Testis (tissue), 2 donors: ENCODE measurements at regions not wholly inside any gene's neighbourhood (a gene's known extent, or its start where the extent isn't known, plus 50 kb on each side); places are given as distances from the start of the nearest gene placed in this dataset.

Experiments used
- DNase-seq: peaks from one replicate; pipeline ENCODE4 v3.0.0-alpha.2; 2019
- H3K27ac ChIP-seq, 2 donors: fragments of 200-600 bp; sonication (generic); one replicate each; pipeline ENCODE4 v1.5.1; 2019
- H3K27me3 ChIP-seq: fragments of 200-600 bp; sonication (generic); one replicate; pipeline ENCODE4 v1.5.1; 2019
- H3K36me3 ChIP-seq: fragments of 200-600 bp; sonication (generic); one replicate; pipeline ENCODE4 v1.5.1; 2017; ENCODE audit warnings: low read depth; ENCODE audit errors: missing control alignments
- H3K4me1 ChIP-seq: fragments of 200-600 bp; sonication (generic); one replicate; pipeline ENCODE4 v1.5.1; 2019
- H3K4me3 ChIP-seq, 2 donors: fragments of 200-600 bp; sonication (generic); one replicate each; pipeline ENCODE4 v1.5.1; 2017 to 2019
- H3K9me3 ChIP-seq: fragments of 200-600 bp; sonication (generic); one replicate; pipeline ENCODE4 v1.5.1; 2017
- CTCF ChIP-seq, 3 experiments: fragments of 450-650 bp in 2 of 3; fragments of 200-600 bp in 1 of 3; sonication (generic) in 1 of 3; IDR thresholded peaks; one replicate each; pipeline ENCODE4 v1.5.1; 2016 to 2019; ENCODE audit warnings: antibody characterized with exemption in 3 of 3, mild to moderate bottlenecking in 2 of 3, moderate library complexity in 1 of 3
- POLR2A ChIP-seq: fragments of 450-650 bp; IDR thresholded peaks from one replicate; pipeline ENCODE4 v1.6.1; 2017; ENCODE audit warnings: antibody characterized with exemption, mild to moderate bottlenecking, moderate library complexity
- WGBS, 2 donors: methylation state at CpG; one replicate each; pipeline ENCODE4 v1.1.5; 2018; 5-methylcytosine and 5-hydroxymethylcytosine counted together
- intact Hi-C: fragments of 100-400 bp; cut with DNase I; formaldehyde crosslinking; loops from one replicate; pipeline ENCODE4 v1.15.1; 2023; ENCODE audit warnings: low total_unique reads

GRCh38 chr2:35301369-35301768 lies 1054.2 kb upstream of the CRIM1 start:
- 95 to 97% methylated on average over 1 of the region's 1 CpG for WGBS, 2 donors
- DNase-seq: no peak
- H3K27ac ChIP-seq: no peak overlapping the region
- intact Hi-C loops: no loop called here
- H3K36me3 ChIP-seq: no peaks in the 10 kb centered on the region
- no peaks in the 10 kb centered on the region for H3K27me3 ChIP-seq
- H3K4me3 ChIP-seq: no peak overlapping the region
- TF ChIP-seq POLR2A (no peak), CTCF (IDR thresholded peaks at IDR 0.05) (no peak)
- H3K4me1 ChIP-seq: no peaks in the 10 kb centered on the region
- H3K9me3 ChIP-seq: no peaks in the 10 kb centered on the region

DNA sequence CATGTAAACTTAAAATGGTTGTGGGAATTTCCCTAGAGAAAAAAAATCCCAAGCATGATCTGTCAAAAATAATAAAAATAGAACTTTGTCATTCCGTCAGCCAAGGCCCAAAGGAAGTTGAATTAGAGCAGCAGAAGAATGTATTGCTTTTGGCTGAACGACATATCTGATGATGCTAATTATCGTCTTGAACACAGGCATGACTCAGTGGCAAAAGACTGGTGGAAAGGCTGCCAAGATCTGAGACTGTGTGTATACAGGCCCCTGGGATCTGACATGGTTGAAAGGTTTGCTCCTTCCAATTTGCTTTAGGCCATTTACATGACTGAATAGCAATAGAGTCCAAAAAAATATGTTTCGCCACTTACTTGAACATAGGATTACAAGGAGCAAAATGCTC lies 1057.1 kb upstream of the CRIM1 start:
- Histone ChIP-seq H3K9me3 (no peaks in the 10 kb centered on the region), H3K36me3 (no peaks in the 10 kb centered on the region), H3K4me3 (no peak overlapping the region), H3K27me3 (no peaks in the 10 kb centered on the region), H3K27ac (no peak overlapping the region), H3K4me1 (no peaks in the 10 kb centered on the region)
- WGBS, 2 donors: 60 to 66% methylated on average over 4 of the region's 4 CpGs
- TF ChIP-seq POLR2A (no peak), CTCF (IDR thresholded peaks at IDR 0.05) (no peak)
- DNase-seq: no peak
- intact Hi-C loops: no loop called here

GRCh38 chr2:35297403-35297802 lies 1058.2 kb upstream of the CRIM1 start:
- Histone ChIP-seq H3K4me3 (no peak overlapping the region), H3K9me3 (no peaks in the 10 kb centered on the region), H3K4me1 (no peaks in the 10 kb centered on the region), H3K27ac (no peak overlapping the region), H3K36me3 (no peaks in the 10 kb centered on the region), H3K27me3 (no peaks in the 10 kb centered on the region)
- 78 to 81% methylated on average over 4 of the region's 4 CpGs for WGBS, 2 donors
- no peak for DNase-seq
- intact Hi-C loops: no loop called here
- TF ChIP-seq CTCF (IDR thresholded peaks at IDR 0.05): no peak
- no peak for TF ChIP-seq POLR2A

GRCh38 chr2:35294636-35295263 lies 1060.8 kb upstream of the CRIM1 start:
- 81 to 85% methylated on average over 7 of the region's 7 CpGs for WGBS, 2 donors
- no peak for TF ChIP-seq CTCF (IDR thresholded peaks at IDR 0.05)
- DNase-seq: no peak
- Histone ChIP-seq H3K27ac (no peak overlapping the region), H3K4me1 (no peaks in the 10 kb centered on the region), H3K27me3 (no peaks in the 10 kb centered on the region), H3K9me3 (no peaks in the 10 kb centered on the region), H3K36me3 (no peaks in the 10 kb centered on the region), H3K4me3 (no peak overlapping the region)
- intact Hi-C loops: no loop called here

DNA sequence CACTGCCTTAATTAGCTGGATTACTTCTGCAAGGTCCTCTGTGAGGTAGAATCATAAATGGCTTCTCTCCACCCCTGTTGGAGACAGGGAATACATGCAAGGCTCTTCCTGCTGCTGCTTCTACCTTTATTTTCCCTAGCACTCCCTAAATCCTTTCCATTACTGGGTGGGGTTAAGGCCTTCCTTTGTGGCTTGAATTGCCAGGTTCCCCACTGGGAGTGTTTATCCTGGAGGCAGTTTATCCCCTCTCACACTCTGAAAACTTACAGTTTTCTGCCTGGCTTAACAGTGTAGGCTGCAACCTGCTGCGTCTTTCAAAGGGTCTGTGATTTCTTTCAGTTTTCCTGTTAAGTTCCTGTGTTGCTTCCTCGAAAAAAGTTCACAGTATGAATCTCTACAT lies 1062.3 kb upstream of the CRIM1 start:
- no peaks in the 10 kb centered on the region for H3K27me3 ChIP-seq
- intact Hi-C loops: no loop called here
- H3K4me1 ChIP-seq: no peaks in the 10 kb centered on the region
- TF ChIP-seq CTCF (IDR thresholded peaks at IDR 0.05): no peak
- no peak for TF ChIP-seq POLR2A
- no peak overlapping the region for H3K4me3 ChIP-seq
- WGBS, 2 donors: 73 to 74% methylated on average over 2 of the region's 2 CpGs
- no peaks in the 10 kb centered on the region for H3K36me3 ChIP-seq
- no peak overlapping the region for H3K27ac ChIP-seq
- no peak for DNase-seq
- H3K9me3 ChIP-seq: no peaks in the 10 kb centered on the region
